Mammary epithelial cell (primary cell): ENCODE measurements at regions not wholly inside any gene's neighbourhood (a gene's known extent, or its start where the extent isn't known, plus 50 kb on each side); places are given as distances from the start of the nearest gene placed in this dataset.

Experiments
- EZH2 ChIP-seq: IDR thresholded peaks from 2 replicates; pipeline ENCODE4 v1.6.1; 2012; ENCODE audit warnings: low read length, inconsistent platforms, borderline replicate concordance
- TF ChIP-seq, protein P1 (sequence below), 2 donors: IDR thresholded peaks in 1 of 2; conservative IDR thresholded peaks in 1 of 2; 2 replicates each; pipeline ENCODE4 v1.5.1; 2011 to 2012; ENCODE audit warnings: inconsistent platforms in 2 of 2, low read length in 2 of 2, mild to moderate bottlenecking in 2 of 2, control low read depth in 1 of 2, low read depth in 1 of 2; ENCODE audit not compliant: insufficient read depth in 1 of 2; ENCODE audit errors: extremely low read depth in 1 of 2

DNA sequence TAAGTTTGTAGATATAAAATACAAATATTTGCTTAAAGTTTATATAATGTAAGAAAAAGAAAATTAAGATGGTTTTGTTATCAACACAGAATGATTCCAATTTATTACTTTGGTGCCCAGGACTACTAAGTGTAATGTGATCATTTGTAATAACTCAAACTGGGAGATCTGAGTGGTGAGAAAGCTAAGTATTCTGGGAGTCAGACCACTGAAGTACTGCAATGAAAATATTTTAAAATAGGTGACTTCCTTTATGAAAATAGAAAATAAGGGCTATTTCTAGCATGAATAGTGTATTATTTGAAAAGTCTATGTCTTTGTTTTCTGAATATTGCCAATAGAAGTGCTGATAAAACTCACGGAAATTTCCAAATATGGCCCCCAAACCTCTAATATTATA, 305.6 kb upstream of the MAN1A1 start:
- TF ChIP-seq, protein P1, sequence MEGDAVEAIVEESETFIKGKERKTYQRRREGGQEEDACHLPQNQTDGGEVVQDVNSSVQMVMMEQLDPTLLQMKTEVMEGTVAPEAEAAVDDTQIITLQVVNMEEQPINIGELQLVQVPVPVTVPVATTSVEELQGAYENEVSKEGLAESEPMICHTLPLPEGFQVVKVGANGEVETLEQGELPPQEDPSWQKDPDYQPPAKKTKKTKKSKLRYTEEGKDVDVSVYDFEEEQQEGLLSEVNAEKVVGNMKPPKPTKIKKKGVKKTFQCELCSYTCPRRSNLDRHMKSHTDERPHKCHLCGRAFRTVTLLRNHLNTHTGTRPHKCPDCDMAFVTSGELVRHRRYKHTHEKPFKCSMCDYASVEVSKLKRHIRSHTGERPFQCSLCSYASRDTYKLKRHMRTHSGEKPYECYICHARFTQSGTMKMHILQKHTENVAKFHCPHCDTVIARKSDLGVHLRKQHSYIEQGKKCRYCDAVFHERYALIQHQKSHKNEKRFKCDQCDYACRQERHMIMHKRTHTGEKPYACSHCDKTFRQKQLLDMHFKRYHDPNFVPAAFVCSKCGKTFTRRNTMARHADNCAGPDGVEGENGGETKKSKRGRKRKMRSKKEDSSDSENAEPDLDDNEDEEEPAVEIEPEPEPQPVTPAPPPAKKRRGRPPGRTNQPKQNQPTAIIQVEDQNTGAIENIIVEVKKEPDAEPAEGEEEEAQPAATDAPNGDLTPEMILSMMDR (conservative IDR thresholded peaks at IDR 0.05 in 1 of 2, IDR thresholded peaks at IDR 0.05 in 1 of 2; ENCODE audit: extremely low read depth in 1 of 2, insufficient read depth in 1 of 2, low read depth in 1 of 2, low read length in 2 of 2): no peak
- no peak for TF ChIP-seq EZH2
